HepG2 (cell line): ENCODE measurements at regions not wholly inside any gene's neighbourhood (a gene's known extent, or its start where the extent isn't known, plus 50 kb on each side); places are given as distances from the start of the nearest gene placed in this dataset.
A peak's percentile ranks its signal among the peaks of the same experiment; 100 is the strongest.

Source experiments
- ATAC-seq: fragments of 200-7000 bp; cut with Tn5 transposase; 3 replicates; pipeline ENCODE4 v1.9.1; 2020; ENCODE audit warnings: mild to moderate bottlenecking, moderate library complexity
- BruUV-seq: library from RNA; stranded (reverse); fragments of 400-500 nt; replicated peaks from 2 replicates; lab custom pipeline; 2021; lab: Mats Ljungman, UMichigan
- CTCF ChIA-PET: fragments of 300-600 bp; formaldehyde crosslinking; extraction: SDS; loops from one replicate; lab custom pipeline; 2021; ENCODE audit warnings: low total read pairs, inconsistent platforms, low intra/inter-chr PET ratio; lab: Yijun Ruan, JAX
- POLR2A ChIA-PET: fragments of 350-600 bp; sonication (Branson Sonifier 250); formaldehyde crosslinking; loops from one replicate; lab custom pipeline; 2020; ENCODE audit warnings: antibody characterized with exemption, inconsistent platforms; lab: Yijun Ruan, JAX
- DNase-seq: peaks from one replicate; pipeline ENCODE4 v3.0.0-alpha.2; 2015; ENCODE audit warnings: low spot score
- FAIRE-seq: peaks from 3 replicates; lab custom pipeline; 2011; peaks lifted over from hg19 to GRCh38; lab: Jason Lieb, UNC
- H2AFZ ChIP-seq: one replicate; pipeline ENCODE4 v1.6.1; 2011; ENCODE audit warnings: low read length, inconsistent platforms
- H3K27ac ChIP-seq: fragments of 300-600 bp; 3 replicates; pipeline ENCODE4 v1.8.0; 2011; ENCODE audit warnings: mixed run types, mild to moderate bottlenecking, mixed read lengths, low read length, inconsistent platforms; ENCODE audit not compliant: insufficient read depth; ENCODE audit errors: extremely low read length
- H3K27me3 ChIP-seq, 2 experiments: fragments of 200-600 bp in 1 of 2; 2 replicates in 1 of 2; 3 replicates in 1 of 2; pipeline versions ENCODE4 v1.6.0 to v1.8.0; 2011; ENCODE audit warnings: low read length in 2 of 2, mild to moderate bottlenecking in 2 of 2, moderate library complexity in 2 of 2, inconsistent platforms in 1 of 2; ENCODE audit not compliant: insufficient read depth in 2 of 2, control insufficient read depth in 1 of 2
- H3K36me3 ChIP-seq, 2 experiments: fragments of 200-600 bp in 1 of 2; replicated peaks in 1 of 2; 2 replicates in 1 of 2; 3 replicates in 1 of 2; pipeline versions ENCODE4 v1.5.1 to v1.8.0; 2011; ENCODE audit warnings: low read length in 2 of 2, inconsistent platforms in 1 of 2; ENCODE audit not compliant: insufficient read depth in 2 of 2, control insufficient read depth in 1 of 2
- H3K4me1 ChIP-seq: 2 replicates; pipeline ENCODE4 v1.5.1; 2012; ENCODE audit warnings: low read length, inconsistent platforms; ENCODE audit not compliant: insufficient read depth
- H3K4me2 ChIP-seq: 2 replicates; pipeline ENCODE4 v1.6.0; 2011; ENCODE audit warnings: low read depth, low read length, inconsistent platforms
- H3K4me3 ChIP-seq, 3 experiments: fragments of 200-600 bp in 1 of 3; sonication (generic), shearing (Covaris generic) in 1 of 3; replicated peaks in 1 of 3; 2 replicates each; pipeline ENCODE4 v1.5.1; 2011 to 2016; ENCODE audit warnings: low read length in 3 of 3, inconsistent platforms in 2 of 3, low read depth in 2 of 3, mild to moderate bottlenecking in 2 of 3, control low read depth in 1 of 3, mixed read lengths in 1 of 3; ENCODE audit not compliant: insufficient read depth in 1 of 3
- H3K79me2 ChIP-seq: one replicate; pipeline ENCODE4 v1.6.1; 2011; ENCODE audit warnings: low read length, inconsistent platforms; ENCODE audit not compliant: insufficient read depth
- H3K9ac ChIP-seq: 2 replicates; pipeline ENCODE4 v1.6.0; 2011; ENCODE audit warnings: mild to moderate bottlenecking, low read depth, low read length, inconsistent platforms; ENCODE audit not compliant: insufficient read depth
- H3K9me3 ChIP-seq: 2 replicates; pipeline ENCODE4 v1.5.1; 2012; ENCODE audit warnings: mild to moderate bottlenecking, low read length
- H4K20me1 ChIP-seq: 2 replicates; pipeline ENCODE4 v1.6.0; 2011; ENCODE audit warnings: inconsistent platforms, mild to moderate bottlenecking, low read length, moderate library complexity; ENCODE audit not compliant: insufficient read depth
- AHR ChIP-seq: IDR thresholded peaks from 2 replicates; pipeline ENCODE4 v1.6.1; 2018; ENCODE audit warnings: missing genetic modification reagents, missing compliant biosample characterization
- DMTF1 ChIP-seq: sonication (generic); formaldehyde crosslinking; IDR thresholded peaks from 2 replicates; pipeline ENCODE4 v1.4.0; 2020; ENCODE audit warnings: mild to moderate bottlenecking, missing genetic modification reagents
- IKZF5 ChIP-seq: IDR thresholded peaks from 2 replicates; pipeline ENCODE4 v1.6.1; 2018; ENCODE audit warnings: missing genetic modification reagents, mild to moderate bottlenecking, missing compliant biosample characterization
- NRL ChIP-seq: sonication (generic); formaldehyde crosslinking; IDR thresholded peaks from 2 replicates; pipeline ENCODE4 v1.5.0; 2020; ENCODE audit warnings: missing genetic modification reagents, mild to moderate bottlenecking, moderate library complexity, borderline replicate concordance
- RARG ChIP-seq: sonication (generic); formaldehyde crosslinking; IDR thresholded peaks from 2 replicates; pipeline ENCODE4 v1.4.0; 2020; ENCODE audit warnings: low read depth, mild to moderate bottlenecking, missing genetic modification reagents
- RBAK ChIP-seq: sonication (generic); formaldehyde crosslinking; IDR thresholded peaks from 2 replicates; pipeline ENCODE4 v1.5.1; 2020; ENCODE audit warnings: mild to moderate bottlenecking, missing genetic modification reagents
- RXRA ChIP-seq: sonication (generic); formaldehyde crosslinking; IDR thresholded peaks from 2 replicates; pipeline ENCODE4 v1.5.1; 2020; ENCODE audit warnings: missing genetic modification reagents
- U2AF1 ChIP-seq: fragments of 200-400 bp; formaldehyde crosslinking; optimal IDR thresholded peaks from 2 replicates; pipeline ENCODE3; 2017; ENCODE audit warnings: mild to moderate bottlenecking, low read depth, low read length
- ZBTB10 ChIP-seq: sonication (generic); formaldehyde crosslinking; IDR thresholded peaks from 2 replicates; pipeline ENCODE4 v1.4.0; 2020; ENCODE audit warnings: missing genetic modification reagents, borderline replicate concordance
- ZKSCAN1 ChIP-seq: fragments of 150-350 bp; IDR thresholded peaks from 2 replicates; pipeline ENCODE4 v1.6.1; 2014; ENCODE audit warnings: low read length
- ZNF772 ChIP-seq: sonication (generic); formaldehyde crosslinking; IDR thresholded peaks from 2 replicates; pipeline ENCODE4 v1.5.0; 2020; ENCODE audit warnings: mild to moderate bottlenecking, missing genetic modification reagents
- ZSCAN29 ChIP-seq: sonication (generic); formaldehyde crosslinking; conservative IDR thresholded peaks from 2 replicates; pipeline ENCODE4 v1.4.0; 2020; ENCODE audit warnings: mild to moderate bottlenecking, missing genetic modification reagents
- WGBS: methylation state at CpG from one replicate; pipeline ENCODE4 v1.1.6; 2017; ENCODE audit warnings: low lambda C conversion rate; 5-methylcytosine and 5-hydroxymethylcytosine counted together
- in situ Hi-C: cut with HindIII; loops from 2 replicates; pipeline ENCODE4 v1.10.0; 2017; ENCODE audit warnings: low pct_unique_long_range_greater_than_20kb; ENCODE audit not compliant: extremely low pct_ligation_motif_present
- intact Hi-C: fragments of 100-400 bp; cut with micrococcal nuclease; formaldehyde crosslinking; loops from one replicate; pipeline ENCODE4 v1.10.0; 2022; ENCODE audit not compliant: unreplicated experiment

- no peak for FAIRE-seq
- in situ Hi-C loops, result no loop called here
- H4K20me1 ChIP-seq, result no peaks in the 10 kb centered on the region
- peaks cover 46% of the 10 kb centered on the region for H3K4me1 ChIP-seq
- intact Hi-C loops, result no loop called here
- H3K27ac ChIP-seq, result no peak overlapping the region
- CTCF ChIA-PET, result no interaction called here
- no peak for DNase-seq
- BruUV-seq, result no TSS peak
- H3K4me2 ChIP-seq, result no peak overlapping the region
- no peaks in the 10 kb centered on the region for H3K36me3 ChIP-seq
- WGBS, result 54% methylated on average over 9 of the region's 11 CpGs
- H3K9ac ChIP-seq, result no peak overlapping the region
- POLR2A ChIA-PET, result no interaction called here
- no peak for ATAC-seq
- TF ChIP-seq ZKSCAN1, result peak; percentile 52; the same call in 1 of the 2 replicates
- TF ChIP-seq DMTF1, result no peak
- 0 out of 2 replicates have a peak, but pooled peaks have one; percentile 7 for TF ChIP-seq RXRA (CRISPR knock-in tag)
- peak; percentile 33 for TF ChIP-seq U2AF1
- TF ChIP-seq AHR (CRISPR knock-in tag), result 0 out of 2 replicates have a peak, but pooled peaks have one; percentile 5
- no peak for TF ChIP-seq RBAK
- TF ChIP-seq IKZF5, result no peak
- no peak for TF ChIP-seq RARG (CRISPR knock-in tag)
- TF ChIP-seq ZBTB10, result no peak
- TF ChIP-seq NRL, result 0 out of 2 replicates have a peak, but pooled peaks have one; percentile 35
- no peak for TF ChIP-seq ZNF772 (CRISPR knock-in tag)
- TF ChIP-seq ZSCAN29 (CRISPR knock-in tag), result no peak
- H3K27me3 ChIP-seq, result peaks cover 16 to 43% of the 10 kb centered on the region in 2 experiments; a peak in 4 of 5 replicates
- H2AFZ ChIP-seq, result no peak overlapping the region
- no peaks in the 10 kb centered on the region for H3K9me3 ChIP-seq
- H3K79me2 ChIP-seq, result no peaks in the 10 kb centered on the region
- no peak overlapping the region for H3K4me3 ChIP-seq
Measured at GRCh38 chr20:50251383-50251748, 60.7 kb downstream of the CEBPB start.
